GM12874 (cell line): ENCODE measurements at regions not wholly inside any gene's neighbourhood (a gene's known extent, or its start where the extent isn't known, plus 50 kb on each side); places are given as distances from the start of the nearest gene placed in this dataset.

Source experiments
- TF ChIP-seq, protein P1 (sequence below): IDR thresholded peaks from 2 replicates; pipeline ENCODE4 v1.5.1; 2011; ENCODE audit warnings: low read depth, mild to moderate bottlenecking, control low read depth, low read length, moderate library complexity; ENCODE audit not compliant: insufficient read depth

DNA sequence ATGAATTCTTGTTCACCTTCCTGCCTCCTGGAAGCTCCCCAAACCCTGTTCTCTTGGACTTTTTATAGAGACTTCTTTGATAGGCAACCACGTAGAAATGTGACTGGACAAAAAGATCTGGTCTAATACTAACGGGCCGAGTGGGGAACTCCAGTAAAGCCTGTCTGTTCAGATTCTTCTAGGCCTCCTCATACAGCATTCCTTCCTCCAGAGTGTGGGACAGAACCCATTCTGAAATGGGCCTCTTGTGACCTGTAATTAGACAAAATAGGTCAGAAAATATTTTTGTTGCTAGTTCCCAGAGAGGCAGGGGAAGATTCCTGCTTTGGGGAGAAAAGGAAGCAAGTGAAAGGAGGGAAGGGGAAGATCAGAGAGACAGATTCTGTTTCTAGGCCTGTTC, 374.3 kb downstream of the CDH26 start:
- TF ChIP-seq, protein P1, sequence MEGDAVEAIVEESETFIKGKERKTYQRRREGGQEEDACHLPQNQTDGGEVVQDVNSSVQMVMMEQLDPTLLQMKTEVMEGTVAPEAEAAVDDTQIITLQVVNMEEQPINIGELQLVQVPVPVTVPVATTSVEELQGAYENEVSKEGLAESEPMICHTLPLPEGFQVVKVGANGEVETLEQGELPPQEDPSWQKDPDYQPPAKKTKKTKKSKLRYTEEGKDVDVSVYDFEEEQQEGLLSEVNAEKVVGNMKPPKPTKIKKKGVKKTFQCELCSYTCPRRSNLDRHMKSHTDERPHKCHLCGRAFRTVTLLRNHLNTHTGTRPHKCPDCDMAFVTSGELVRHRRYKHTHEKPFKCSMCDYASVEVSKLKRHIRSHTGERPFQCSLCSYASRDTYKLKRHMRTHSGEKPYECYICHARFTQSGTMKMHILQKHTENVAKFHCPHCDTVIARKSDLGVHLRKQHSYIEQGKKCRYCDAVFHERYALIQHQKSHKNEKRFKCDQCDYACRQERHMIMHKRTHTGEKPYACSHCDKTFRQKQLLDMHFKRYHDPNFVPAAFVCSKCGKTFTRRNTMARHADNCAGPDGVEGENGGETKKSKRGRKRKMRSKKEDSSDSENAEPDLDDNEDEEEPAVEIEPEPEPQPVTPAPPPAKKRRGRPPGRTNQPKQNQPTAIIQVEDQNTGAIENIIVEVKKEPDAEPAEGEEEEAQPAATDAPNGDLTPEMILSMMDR = no peak

DNA sequence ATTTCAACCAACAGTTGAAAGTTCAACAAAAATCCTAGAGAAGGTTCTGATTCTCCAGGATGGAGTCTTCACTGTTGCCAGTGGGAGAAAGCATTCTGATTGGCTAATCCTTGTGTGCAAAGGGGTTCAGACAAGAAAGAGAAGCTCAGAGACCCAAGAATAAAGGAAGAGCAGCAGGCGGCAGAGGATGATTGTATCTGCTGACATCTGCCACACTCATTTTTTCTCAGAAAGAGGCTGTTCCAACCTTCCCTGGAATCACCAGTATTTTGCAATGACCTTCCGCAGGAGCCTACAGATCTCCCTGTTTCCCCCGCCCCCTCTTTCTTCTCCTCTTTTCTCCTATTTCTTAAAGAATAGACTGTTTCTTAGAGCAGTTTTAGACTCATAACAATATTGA, 376.7 kb downstream of the CDH26 start:
- TF ChIP-seq, protein P1 = no peak

DNA sequence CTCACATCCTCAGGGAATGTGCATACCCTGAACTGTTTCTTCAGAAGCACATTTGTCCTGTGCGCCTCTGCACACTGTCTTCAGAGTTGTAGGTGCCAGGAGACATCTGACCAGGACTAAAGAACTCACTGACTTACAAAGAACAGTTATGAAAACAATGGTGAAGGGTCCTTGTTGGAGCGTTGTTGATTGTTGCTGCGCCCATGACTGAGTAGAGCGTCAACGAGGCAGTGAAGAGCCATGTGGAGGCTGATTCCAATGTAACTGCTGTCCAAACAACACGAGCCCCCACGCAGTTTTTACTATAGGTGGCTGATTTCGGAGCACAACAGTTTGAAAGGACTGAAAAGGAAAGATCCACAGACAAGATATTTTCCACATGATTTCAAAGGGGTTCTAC, 380.3 kb downstream of the CDH26 start:
- TF ChIP-seq, protein P1 = no peak

DNA sequence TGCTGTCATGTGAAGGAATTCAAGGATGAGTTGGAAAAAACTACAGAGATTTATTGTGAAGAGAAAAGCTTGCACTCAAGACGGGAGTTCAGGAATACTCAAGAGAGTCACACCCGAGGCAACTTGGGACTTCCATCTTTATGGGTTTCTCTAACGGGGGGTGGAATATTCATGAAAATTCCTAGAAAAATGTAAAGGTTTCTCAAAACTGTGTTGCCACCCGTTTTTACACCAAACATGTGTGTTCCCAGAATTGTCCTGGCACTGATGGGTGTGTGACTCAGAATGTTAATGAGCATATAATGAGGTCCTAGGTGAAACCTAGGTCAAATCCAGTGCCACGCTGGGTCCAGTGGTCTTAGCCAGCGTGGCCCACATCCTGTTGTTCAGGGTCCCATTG, 381.5 kb downstream of the CDH26 start:
- TF ChIP-seq, protein P1 = no peak

GRCh38 chr20:60340232-60340631, 382.0 kb downstream of the CDH26 start:
- TF ChIP-seq, protein P1 = no peak

DNA sequence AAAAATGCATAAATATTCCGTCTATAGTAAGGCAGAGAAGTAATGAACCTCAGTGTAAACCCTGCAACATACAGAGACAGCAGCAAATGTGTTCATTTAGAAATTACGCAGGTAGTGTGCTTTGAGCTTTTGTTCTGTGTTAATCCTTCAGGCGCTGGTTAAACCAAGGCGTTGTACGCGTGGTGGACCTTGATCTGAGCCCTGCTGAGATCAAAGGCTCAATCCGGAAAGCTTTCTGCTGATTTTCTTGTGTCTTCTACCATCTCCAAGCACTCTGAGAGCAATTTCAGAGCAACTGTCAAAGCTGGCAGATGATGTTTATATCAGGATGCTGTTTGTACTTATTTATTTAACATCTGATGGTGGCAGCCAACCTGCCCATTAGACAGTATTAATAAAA, 382.8 kb downstream of the CDH26 start:
- TF ChIP-seq, protein P1 = no peak

DNA sequence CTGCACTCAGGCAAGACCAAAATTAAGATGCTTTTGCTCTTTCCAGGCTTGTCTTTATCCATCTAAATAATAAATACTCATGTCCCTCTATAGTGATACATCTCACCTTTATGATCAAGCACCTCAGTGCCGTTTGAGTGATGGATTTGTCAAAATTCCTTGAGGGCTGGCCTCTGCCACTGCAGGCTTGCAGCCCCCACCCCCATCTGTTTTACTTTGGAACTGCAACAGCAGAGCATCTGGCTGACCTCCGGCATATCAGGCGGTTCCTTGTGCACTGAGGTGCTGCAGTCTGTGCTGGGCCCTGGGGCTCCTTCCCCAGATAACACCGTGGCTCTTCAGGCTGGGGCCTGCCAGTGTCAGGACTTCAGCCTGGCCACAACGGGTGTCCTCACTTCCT, 386.9 kb downstream of the CDH26 start:
- TF ChIP-seq, protein P1 = no peak

DNA sequence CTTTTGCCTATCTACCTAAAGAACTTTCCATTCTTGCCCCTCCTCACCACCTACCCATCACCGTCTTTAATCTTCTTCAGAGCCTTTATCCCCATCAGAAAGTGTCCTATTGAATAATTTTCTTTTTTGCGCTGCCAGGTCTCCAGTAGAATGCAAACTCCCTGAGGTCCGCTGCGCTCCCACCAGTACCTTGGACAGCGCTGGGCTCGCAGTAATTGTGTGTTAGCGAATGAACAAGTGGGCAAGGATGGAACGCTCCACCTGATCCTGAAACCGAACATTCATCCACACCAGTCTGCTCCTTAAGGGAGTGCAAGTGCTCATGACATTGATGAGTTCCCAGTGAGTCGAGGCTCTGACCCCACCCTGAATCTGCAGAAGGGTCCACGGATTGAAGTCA, 391.2 kb downstream of the CDH26 start:
- TF ChIP-seq, protein P1 = no peak
